KMS-11 (cell line): ENCODE measurements at regions not wholly inside any gene's neighbourhood (a gene's known extent, or its start where the extent isn't known, plus 50 kb on each side); places are given as distances from the start of the nearest gene placed in this dataset.
A peak's percentile ranks its signal among the peaks of the same experiment; 100 is the strongest.

Experiments used
- H2AFZ ChIP-seq: fragments of 200-600 bp; sonication (generic); 2 replicates; pipeline ENCODE4 v1.6.1; 2016; ENCODE audit warnings: antibody characterized with exemption, mixed run types, low read depth
- H3K27ac ChIP-seq: fragments of 200-600 bp; sonication (generic); 2 replicates; pipeline ENCODE4 v1.6.1; 2016; ENCODE audit warnings: mild to moderate bottlenecking, mixed run types
- H3K27me3 ChIP-seq: fragments of 200-600 bp; sonication (generic); 2 replicates; pipeline ENCODE4 v1.6.1; 2017; ENCODE audit warnings: mild to moderate bottlenecking, low read depth, mixed run types, moderate library complexity; ENCODE audit not compliant: insufficient read depth
- H3K36me3 ChIP-seq: fragments of 200-600 bp; sonication (generic); 2 replicates; pipeline ENCODE4 v1.6.1; 2017; ENCODE audit warnings: mild to moderate bottlenecking, mixed run types; ENCODE audit not compliant: insufficient read depth
- H3K4me1 ChIP-seq: fragments of 200-600 bp; sonication (generic); 2 replicates; pipeline ENCODE4 v1.6.1; 2016; ENCODE audit warnings: mild to moderate bottlenecking, low read depth, mixed run types; ENCODE audit not compliant: poor library complexity, severe bottlenecking
- H3K4me2 ChIP-seq: fragments of 200-600 bp; sonication (generic); 2 replicates; pipeline ENCODE4 v1.7.0; 2016; ENCODE audit warnings: mild to moderate bottlenecking, mixed run types
- H3K4me3 ChIP-seq: fragments of 200-600 bp; sonication (generic); IDR thresholded peaks from 2 replicates; pipeline ENCODE4 v1.6.1; 2017; ENCODE audit warnings: low read depth, low read length, mixed read lengths; ENCODE audit not compliant: insufficient read depth
- H3K79me2 ChIP-seq: fragments of 200-600 bp; sonication (generic); 2 replicates; pipeline ENCODE4 v1.6.1; 2016; ENCODE audit warnings: low read depth, mixed run types; ENCODE audit not compliant: insufficient read depth
- H3K9ac ChIP-seq: fragments of 200-600 bp; sonication (generic); 2 replicates; pipeline ENCODE4 v1.6.1; 2016; ENCODE audit warnings: mild to moderate bottlenecking, mixed run types
- H4K20me1 ChIP-seq: fragments of 200-600 bp; sonication (generic); 2 replicates; pipeline ENCODE4 v1.6.1; 2016; ENCODE audit warnings: mild to moderate bottlenecking, mixed run types; ENCODE audit not compliant: insufficient read depth
- CTCF ChIP-seq: fragments of 200-600 bp; sonication (generic); conservative IDR thresholded peaks from 2 replicates; pipeline ENCODE4 v1.6.1; 2017; ENCODE audit warnings: low read depth, mild to moderate bottlenecking, antibody characterized with exemption, low read length, moderate library complexity, mixed read lengths

DNA sequence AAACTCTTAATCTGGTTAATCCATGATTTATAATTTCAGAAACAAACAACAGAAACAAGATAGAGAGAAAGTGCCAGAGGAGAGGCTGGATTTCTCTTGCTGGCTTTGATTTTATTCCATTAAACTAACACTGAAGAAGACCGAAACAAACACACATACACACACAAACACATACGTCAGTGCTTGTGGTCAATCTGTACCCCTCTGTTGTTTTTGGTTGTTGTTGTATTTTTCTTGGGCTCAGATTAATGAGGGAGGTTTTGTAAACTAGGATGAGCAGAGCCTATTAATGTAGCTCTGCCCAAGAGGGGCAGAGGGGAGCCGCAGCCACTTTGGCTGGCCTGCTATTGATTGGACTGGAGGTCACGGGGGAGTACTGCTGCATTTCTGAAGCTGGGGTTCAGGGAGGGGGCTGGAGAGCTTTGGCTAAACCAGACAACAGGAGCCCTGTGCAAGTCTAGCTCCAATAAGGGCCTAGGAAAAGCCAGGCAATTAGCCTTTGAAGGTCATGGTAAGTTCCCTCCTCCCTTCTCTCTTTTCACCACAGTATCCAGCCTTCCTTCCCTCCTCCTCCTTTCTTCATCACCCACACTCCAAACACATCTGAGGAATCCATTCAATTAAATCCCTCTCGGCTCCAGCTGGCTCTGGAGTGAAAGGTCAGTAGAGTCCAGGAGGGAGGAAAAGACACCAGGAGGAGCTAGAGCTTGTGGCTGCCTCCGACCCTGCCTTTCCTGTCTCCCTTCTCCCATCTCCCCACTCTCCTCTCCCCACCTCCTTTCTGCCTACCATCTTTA, 344.1 kb upstream of the LMO3 start:
- Histone ChIP-seq H3K27ac (no peak overlapping the region), H3K9ac (no peak overlapping the region), H2AFZ (no peak overlapping the region), H3K27me3 (no peaks in the 10 kb centered on the region), H3K79me2 (no peaks in the 10 kb centered on the region), H3K4me3 (no peak overlapping the region), H3K4me1 (no peaks in the 10 kb centered on the region), H3K36me3 (no peaks in the 10 kb centered on the region), H4K20me1 (no peaks in the 10 kb centered on the region), H3K4me2 (no peak overlapping the region)
- TF ChIP-seq CTCF, result no peak

- no peaks in the 10 kb centered on the region for H3K4me1 ChIP-seq
- no peaks in the 10 kb centered on the region for H4K20me1 ChIP-seq
- H3K27me3 ChIP-seq, result no peaks in the 10 kb centered on the region
- no peak overlapping the region for H3K27ac ChIP-seq
- H3K9ac ChIP-seq, result no peak overlapping the region
- no peaks in the 10 kb centered on the region for H3K36me3 ChIP-seq
- H2AFZ ChIP-seq, result no peak overlapping the region
- H3K4me3 ChIP-seq, result no peak overlapping the region
- no peak overlapping the region for H3K4me2 ChIP-seq
- no peaks in the 10 kb centered on the region for H3K79me2 ChIP-seq
- no peak for TF ChIP-seq CTCF
These were observed 343.4 kb upstream of the LMO3 start for GRCh38 chr12:16949371-16949770.

DNA sequence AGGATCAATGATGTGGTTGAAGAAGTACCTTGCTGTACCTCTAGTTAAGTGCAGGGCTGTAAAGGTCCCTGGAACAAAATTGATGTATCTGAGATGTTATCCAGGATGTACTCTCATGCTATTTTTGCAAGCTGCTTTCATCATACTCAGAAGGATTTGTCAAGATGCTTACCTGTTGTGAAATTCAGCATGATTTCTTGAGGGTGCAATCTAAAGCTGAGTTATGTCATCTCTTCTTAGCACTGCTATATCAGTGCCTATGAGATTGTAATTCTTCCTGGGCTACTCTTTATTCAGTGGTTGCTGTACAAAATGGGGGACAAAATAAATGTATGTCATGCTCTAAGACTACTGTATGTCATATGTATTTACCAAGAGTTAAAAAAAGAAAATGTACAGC, 340.7 kb upstream of the LMO3 start:
- Histone ChIP-seq H3K4me1 (no peaks in the 10 kb centered on the region), H3K4me2 (no peak overlapping the region), H3K79me2 (no peaks in the 10 kb centered on the region), H3K9ac (no peak overlapping the region), H3K27ac (no peak overlapping the region), H3K27me3 (no peaks in the 10 kb centered on the region), H3K36me3 (no peaks in the 10 kb centered on the region), H2AFZ (no peak overlapping the region), H4K20me1 (no peaks in the 10 kb centered on the region), H3K4me3 (no peak overlapping the region)
- TF ChIP-seq CTCF, result no peak

GRCh38 chr12:16939871-16940306, 333.9 kb upstream of the LMO3 start:
- H3K27me3 ChIP-seq, result no peaks in the 10 kb centered on the region

More at GRCh38 chr12:16939871-16940306, 333.9 kb upstream of the LMO3 start:
- Histone ChIP-seq H3K4me3 (no peak overlapping the region), H3K4me2 (no peak overlapping the region), H3K9ac (no peak overlapping the region), H3K36me3 (no peaks in the 10 kb centered on the region), H3K27ac (no peak overlapping the region), H4K20me1 (no peaks in the 10 kb centered on the region), H3K4me1 (no peaks in the 10 kb centered on the region), H3K79me2 (no peaks in the 10 kb centered on the region), H2AFZ (no peak overlapping the region; the same call in 1 of the 2 replicates)
- TF ChIP-seq CTCF, result peak; percentile 81
